NCI-H526 (cell line): ENCODE measurements at regions not wholly inside any gene's neighbourhood (a gene's known extent, or its start where the extent isn't known, plus 50 kb on each side); places are given as distances from the start of the nearest gene placed in this dataset.
"Not testable (repeated sequence)": the region's sequence is repeated elsewhere in the genome, so short reads cannot be mapped to it uniquely, and the experiment has no call there.

Experiments used
- DNase-seq, 2 experiments: peaks; one replicate each; lab custom pipeline; 2025; lab: John Stamatoyannopoulos, UW

DNA sequence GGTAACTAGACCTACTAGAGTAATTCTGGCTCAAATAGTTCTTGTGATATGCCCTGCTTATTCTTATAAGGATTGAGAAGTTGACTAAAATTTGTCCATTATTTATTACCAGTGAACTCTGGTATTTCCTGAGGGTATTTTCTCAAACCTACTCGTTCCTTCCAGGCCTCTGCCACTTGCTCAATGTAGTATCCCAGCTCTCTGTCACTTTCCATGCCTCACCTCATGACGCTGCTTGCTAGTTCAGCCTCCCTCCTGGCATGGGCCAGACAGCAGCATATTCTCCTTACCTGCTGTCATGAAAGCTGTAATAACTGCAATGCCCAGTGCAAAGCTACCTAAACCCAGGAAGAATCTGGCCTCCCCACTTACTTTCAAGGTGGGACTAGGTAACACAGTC is 602.9 kb upstream of the ADAMTS5 start:
- no peak for DNase-seq

DNA sequence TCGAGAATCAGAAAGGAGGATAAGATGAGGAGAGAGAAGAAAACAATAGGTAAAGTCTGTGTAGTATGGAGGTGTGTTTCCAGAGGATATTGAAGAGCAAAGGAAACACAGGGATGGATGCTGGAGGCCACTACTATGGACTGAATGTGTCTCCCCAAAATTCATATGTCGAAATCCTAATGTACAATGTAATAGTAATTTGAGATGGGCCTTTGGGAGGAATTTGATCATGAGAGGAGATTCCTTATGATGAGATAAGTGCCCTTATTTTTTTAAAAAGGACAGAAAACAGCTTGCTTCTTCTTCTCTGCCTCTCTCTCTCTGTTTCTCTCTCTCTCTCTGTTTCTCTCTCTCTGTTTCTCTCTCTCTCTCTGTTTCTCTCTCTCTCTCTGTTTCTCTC is 602.2 kb upstream of the ADAMTS5 start:
- no peak for DNase-seq

DNA sequence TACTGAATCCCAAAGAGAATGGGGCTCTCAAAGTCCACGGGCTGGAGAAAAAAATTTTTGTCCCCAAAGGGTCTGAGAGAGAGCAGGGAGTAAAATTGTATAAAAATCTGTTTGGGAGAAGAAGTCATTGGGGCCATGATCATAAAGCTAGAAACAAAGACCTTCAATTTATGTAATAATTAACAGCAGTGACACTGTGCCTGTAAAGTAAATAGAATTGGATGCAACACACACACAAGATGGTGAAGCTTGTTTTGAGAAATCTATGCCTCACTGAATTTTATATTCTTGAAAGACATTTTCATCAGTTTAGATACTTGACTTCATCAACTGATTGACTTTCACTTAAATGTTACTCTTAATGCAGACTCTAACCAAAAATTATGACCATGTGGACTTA is 600.5 kb upstream of the ADAMTS5 start:
- DNase-seq: no peak

DNA sequence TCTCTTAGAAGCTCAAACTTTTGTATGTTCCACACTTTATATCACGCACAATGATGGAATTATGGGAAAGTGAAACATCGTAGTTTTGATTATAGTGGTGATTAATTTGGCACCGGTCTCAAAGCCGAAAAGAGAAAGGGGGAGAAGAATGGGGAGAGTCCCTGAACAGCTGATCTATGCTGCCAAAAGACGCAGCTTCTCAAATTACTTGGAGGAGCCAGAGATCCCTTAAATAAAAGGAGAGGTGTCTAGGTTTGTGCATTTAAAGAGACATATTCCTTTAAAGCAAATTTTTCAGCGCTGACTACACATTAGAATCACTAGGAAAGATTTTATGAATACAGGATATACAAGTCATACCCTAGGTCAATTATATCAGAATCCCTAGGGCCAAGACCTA is 599.6 kb upstream of the ADAMTS5 start:
- DNase-seq: no peak

DNA sequence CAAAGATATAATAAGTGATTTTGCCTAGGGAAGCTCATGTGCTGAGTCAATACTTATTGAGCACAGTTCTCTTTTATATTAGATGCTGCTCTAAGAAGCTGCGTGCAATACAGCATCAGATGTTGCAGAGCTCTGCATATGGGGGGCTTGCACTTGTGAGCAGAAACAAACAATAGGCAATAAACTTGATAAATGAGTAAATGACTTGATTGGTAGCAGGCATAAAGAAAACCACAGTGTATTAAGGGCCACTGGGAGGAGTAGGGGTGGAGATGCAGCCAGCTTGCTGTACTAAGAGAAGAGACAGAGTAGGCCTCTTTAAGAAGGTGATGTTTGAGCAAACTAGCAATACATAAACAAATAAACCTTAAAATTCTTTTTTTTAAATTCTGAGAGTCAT is 598.5 kb upstream of the ADAMTS5 start:
- DNase-seq: no peak

GRCh38 chr21:27564684-27565301 is 597.9 kb upstream of the ADAMTS5 start:
- DNase-seq: peak in 1 of 2 experiments; percentile 26

DNA sequence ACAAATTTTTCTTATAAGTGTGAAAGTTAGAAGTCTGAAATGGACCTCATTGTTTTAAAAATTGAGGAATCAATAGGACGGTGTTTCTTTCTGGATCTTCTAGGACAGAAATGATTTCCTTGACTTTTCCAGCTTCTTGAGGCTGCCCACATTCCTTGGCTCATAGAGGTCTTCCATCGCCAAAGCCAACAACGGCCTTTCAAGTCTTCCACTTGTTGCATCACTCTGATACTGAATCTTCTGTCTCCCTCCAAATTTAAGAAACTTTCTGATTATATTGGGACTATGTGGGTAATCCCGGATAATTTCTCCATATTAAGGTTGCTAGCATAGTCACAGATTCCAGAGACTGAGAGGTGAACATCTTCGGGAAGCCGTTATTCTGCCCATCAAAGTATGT is 595.4 kb upstream of the ADAMTS5 start:
- no peak for DNase-seq

DNA sequence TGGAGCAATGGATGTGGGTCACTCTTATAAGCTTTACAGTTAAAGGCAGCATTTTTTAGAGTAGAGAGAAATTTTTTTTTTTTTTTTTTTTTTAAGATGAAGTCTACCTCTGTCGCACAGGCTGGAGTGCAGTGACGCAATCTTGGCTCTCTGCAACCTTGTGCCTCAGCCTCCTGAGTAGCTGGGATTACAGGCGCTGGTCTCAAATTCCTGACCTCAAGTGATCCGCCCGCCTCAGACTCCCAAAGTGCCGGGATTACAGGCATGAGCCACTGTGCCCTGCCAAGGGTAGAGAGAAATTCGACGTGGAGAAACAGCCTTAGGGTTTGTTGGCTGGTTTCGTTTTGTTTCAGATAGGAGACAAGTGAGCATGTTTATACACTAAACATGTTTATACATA is 594.2 kb upstream of the ADAMTS5 start:
- DNase-seq: no peak

DNA sequence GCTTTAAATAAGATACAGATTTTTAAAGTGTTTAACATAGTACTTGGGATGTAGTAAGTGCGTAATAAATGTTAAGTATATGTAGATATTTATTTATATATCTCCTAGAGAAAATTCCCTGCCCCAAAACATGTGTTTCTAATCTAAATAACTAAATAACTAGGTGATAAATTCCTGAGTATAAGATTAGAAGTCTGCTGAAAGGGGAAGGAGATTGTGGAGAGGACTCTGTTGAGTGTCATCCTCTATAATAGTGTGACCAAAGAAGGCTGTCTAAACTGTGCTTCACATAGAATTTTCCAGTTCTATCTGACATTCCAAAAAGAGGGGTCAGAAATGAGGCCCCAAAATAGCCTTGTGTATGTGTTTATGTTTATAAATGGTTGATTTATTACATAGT is 590.5 kb upstream of the ADAMTS5 start:
- no peak for DNase-seq

DNA sequence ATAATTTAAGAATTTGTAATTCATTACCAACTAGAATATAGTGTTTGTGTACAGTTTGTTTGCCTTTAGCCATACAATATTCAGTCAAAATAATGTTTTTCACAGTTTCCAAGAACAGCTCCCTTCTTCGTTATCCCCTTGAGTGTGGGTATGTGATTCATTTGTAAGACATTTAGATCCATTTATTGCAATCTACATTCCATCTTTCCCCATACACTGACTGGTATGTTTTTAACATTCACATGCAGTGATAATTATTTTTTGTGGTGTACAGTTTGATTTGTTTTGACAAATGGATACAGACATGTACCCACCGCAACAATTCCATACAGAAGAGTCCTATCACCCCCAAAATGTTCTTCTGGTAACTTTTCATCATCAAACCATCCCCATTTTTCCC is 589.1 kb upstream of the ADAMTS5 start:
- DNase-seq: no peak

GRCh38 chr21:27550287-27550686 is 583.4 kb upstream of the ADAMTS5 start:
- DNase-seq: no peak

GRCh38 chr21:27548486-27548885 is 581.6 kb upstream of the ADAMTS5 start:
- DNase-seq: no peak

GRCh38 chr21:27545754-27546349 is 579.0 kb upstream of the ADAMTS5 start:
- DNase-seq: no peak

DNA sequence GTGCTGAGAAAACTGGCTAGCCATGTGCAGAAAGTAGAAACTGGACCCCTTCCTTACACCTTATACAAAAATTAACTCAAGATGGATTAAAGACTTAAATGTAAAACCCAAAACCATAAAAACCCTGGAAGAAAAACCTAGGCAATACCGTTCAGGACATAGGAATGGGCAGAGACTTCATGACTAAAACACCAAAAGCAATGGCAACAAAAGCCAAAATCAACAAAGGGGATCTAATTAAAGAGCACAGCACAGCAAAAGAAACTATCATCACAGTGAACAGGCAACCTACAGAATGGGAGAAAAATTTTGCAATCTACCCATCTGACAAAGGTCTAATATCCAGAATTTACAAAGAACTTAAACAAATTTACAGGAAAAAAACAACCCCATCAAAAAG is 575.2 kb upstream of the ADAMTS5 start:
- DNase-seq: not testable (repeated sequence)

DNA sequence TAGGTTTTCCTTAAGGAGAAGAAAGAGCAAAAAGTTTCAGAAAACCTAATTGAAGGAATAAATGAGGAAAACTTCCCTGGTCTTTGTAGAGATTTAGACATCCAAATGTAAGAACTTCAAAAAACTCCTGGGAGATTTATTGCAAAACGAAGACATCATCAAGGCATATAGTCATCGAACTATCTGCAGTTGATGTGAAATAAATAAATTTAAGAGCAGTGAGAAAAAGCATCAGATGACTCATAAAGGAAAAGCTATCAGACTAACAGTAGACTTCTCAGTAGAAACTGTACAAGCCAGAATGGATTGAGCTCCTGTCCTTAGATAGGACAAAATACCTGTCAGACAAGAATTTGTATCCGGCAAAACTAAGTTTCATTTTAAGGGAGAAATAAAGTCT is 569.4 kb upstream of the ADAMTS5 start:
- no peak for DNase-seq

GRCh38 chr21:27535188-27535587 is 568.3 kb upstream of the ADAMTS5 start:
- no peak for DNase-seq

- no peak for DNase-seq
Observed at GRCh38 chr21:27534206-27534605, 567.3 kb upstream of the ADAMTS5 start.

DNA sequence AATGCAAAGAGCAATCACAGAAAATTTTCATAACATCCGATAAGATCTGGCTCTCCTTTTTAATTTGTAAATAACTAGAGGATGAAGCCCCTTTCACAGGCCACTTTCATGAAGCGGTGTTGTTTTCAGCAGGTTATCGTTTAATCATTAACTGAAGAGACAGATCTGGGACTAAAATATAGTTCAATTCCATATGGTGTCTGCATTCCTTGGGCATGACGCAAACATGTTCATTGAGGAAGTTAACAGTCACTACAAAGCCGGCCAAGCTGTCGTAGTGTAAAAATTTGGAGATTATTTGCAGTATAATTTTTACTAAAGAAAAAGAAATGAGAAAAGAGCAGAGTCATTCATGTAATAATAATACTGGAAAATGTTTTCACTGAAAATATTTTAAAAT is 565.2 kb upstream of the ADAMTS5 start:
- no peak for DNase-seq

GRCh38 chr21:27528697-27529096 is 561.8 kb upstream of the ADAMTS5 start:
- DNase-seq: no peak

GRCh38 chr21:27526451-27526850 is 559.6 kb upstream of the ADAMTS5 start:
- DNase-seq: no peak

GRCh38 chr21:27525780-27526179 is 558.9 kb upstream of the ADAMTS5 start:
- DNase-seq: no peak

- DNase-seq: no peak
Observed at GRCh38 chr21:27519361-27519760, 552.5 kb upstream of the ADAMTS5 start.

GRCh38 chr21:27517177-27517576 is 550.3 kb upstream of the ADAMTS5 start:
- DNase-seq: not testable (repeated sequence)

GRCh38 chr21:27515676-27516075 is 548.8 kb upstream of the ADAMTS5 start:
- no peak for DNase-seq
